Inflammatory macrophage treated with lipopolysaccharide for 1 hour (primary cell): ENCODE measurements at regions not wholly inside any gene's neighbourhood (a gene's known extent, or its start where the extent isn't known, plus 50 kb on each side); places are given as distances from the start of the nearest gene placed in this dataset.

Experiments used
- DNase-seq, 2 donors: peaks; one replicate each; pipeline ENCODE4 v3.0.0-alpha.2; 2020 to 2022

DNA sequence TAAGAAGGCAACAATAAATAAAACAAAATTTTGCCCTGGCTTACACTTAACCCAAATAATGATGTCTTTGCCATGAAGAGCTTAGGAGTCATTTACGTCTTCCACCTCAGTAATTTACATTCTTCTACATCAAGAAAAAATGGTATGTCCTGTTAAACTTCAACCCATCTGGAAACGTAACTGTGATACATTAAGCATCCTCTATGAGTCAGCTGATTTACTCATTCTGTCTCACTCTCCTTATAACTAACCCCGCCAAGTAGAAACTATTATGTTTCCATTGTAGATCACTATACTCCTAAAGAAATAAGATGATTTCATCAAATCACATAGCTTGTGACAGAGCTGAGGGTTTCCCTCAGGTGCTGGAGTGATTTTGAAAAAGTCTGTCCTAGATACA lies 330.7 kb downstream of the CDC14C start:
- DNase-seq: no peak

DNA sequence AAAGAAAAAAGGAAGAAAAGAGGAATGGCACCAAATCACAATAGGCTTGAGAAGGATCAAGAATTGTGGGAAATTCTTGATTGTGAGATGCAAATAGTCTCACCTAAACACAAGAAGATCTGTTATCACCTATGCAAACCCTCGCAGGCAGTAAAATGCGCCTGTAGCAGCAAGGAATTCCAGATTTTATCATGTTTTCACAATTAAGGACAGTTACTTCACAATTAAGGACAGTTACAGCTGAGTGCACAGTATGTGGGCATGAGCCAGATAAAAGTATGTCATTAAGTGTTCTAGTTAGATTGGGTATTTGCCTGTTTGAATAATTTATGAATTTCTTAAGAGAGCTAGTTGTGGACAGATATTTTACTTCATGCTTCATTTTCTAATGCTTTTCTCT lies 336.2 kb downstream of the CDC14C start:
- DNase-seq: no peak

DNA sequence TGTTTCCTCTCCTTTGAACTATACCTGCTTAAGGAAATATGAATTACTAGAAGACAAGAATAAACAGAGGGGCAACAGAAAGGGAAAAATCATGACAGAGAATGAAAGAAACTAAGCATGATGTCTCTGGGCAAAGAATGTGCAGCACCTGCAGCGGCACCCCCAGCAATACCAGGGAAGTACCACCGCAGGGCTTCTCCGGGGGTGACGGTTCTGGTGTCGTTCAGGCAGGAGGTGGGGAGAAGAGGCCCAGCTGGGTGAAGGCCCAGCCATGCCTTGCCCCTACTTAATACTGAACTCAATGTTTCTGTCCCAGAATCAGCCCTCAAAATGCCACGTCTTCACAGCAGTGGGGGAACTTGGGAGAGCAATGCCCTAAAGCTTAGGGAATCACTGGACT lies 337.6 kb downstream of the CDC14C start:
- no peak for DNase-seq

GRCh38 chr7:49264530-49264929 lies 340.2 kb downstream of the CDC14C start:
- no peak for DNase-seq

GRCh38 chr7:49273897-49274296 lies 349.6 kb downstream of the CDC14C start:
- no peak for DNase-seq

GRCh38 chr7:49279891-49280290 lies 355.5 kb downstream of the CDC14C start:
- DNase-seq: no peak

GRCh38 chr7:49287653-49288052 lies 363.3 kb downstream of the CDC14C start:
- no peak for DNase-seq

GRCh38 chr7:49294611-49295010 lies 370.3 kb downstream of the CDC14C start:
- DNase-seq: no peak

- DNase-seq: no peak
Measured at GRCh38 chr7:49295146-49295545, 370.8 kb downstream of the CDC14C start.

GRCh38 chr7:49297958-49298357 lies 373.6 kb downstream of the CDC14C start:
- no peak for DNase-seq

DNA sequence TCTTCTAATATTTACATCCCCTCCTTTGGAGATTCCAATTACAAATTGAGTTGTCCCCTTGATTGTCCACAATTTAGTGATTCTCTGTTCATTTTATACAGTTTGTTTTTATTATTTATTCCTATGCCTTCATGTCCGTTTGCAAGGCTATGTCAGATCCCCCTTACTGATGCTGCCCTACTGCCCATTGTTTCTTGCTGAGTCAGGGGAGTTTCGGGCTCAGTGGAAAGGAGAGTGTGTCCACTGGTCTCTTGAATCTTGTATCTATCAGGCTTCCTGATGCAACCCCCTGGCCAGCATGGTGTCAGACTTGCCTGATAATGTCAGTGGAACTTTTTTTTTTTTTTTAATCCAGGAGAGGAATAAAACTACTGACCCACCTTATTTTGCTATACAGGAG lies 384.4 kb downstream of the CDC14C start:
- no peak for DNase-seq

GRCh38 chr7:49320083-49320482 lies 395.7 kb downstream of the CDC14C start:
- no peak for DNase-seq

GRCh38 chr7:49321843-49322242 lies 397.5 kb downstream of the CDC14C start:
- no peak for DNase-seq

DNA sequence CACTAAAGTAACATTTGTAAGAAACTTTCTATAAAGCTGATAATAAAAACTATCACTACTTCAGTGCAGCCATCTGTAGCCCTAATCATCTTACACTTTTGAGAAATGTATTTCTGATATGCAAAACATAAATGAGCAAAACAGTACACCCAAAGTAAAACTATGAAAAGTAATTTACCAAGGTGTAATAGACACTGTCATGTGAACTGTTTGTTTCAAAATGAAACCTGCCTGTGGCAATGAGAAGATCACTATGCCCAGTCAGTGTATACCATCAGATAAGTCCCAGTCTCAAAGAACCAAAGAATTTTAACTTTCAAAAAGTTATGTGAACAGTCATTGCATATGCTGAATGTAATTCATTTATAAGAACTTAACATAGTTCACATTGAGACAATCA lies 398.1 kb downstream of the CDC14C start:
- DNase-seq: no peak

DNA sequence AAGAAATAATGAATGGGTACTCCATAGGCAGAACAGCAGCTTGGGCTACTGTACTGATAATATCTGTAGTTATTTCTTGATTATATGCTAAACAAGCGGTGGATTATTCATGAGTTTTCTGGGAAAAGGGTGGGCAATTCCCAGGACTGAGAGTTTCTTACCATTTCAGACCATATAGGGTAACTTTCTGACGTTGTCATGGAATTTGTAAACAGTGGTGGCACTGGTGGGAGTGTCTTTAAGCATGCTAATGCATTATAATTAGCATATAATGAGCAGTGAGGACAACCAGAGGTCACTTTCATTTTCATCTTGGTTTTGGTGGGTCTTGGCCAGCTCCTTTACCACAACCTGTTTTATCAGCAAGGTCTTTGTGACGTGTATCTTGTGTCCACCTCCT lies 399.7 kb downstream of the CDC14C start:
- no peak for DNase-seq

DNA sequence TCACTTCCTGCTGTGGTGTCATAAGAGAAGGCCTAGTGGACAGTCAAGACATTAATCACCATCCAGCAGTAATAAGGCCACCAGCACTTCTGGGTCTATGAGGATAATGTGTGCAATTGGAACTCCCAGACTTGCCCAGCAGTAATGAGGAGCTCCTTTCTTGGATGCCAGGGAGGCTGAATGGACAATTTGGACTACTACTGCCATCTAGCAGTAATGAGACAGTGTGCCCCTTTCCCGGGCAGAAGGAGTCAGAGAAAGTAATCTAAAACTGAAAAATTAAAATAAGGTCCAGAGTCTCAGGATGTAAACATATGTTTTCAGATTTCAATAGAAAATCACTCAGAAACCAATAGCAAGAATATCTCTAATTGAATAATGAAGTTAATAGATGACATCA lies 400.4 kb downstream of the CDC14C start:
- no peak for DNase-seq

- DNase-seq: no peak
Measured at GRCh38 chr7:49325571-49325970, 401.2 kb downstream of the CDC14C start.

DNA sequence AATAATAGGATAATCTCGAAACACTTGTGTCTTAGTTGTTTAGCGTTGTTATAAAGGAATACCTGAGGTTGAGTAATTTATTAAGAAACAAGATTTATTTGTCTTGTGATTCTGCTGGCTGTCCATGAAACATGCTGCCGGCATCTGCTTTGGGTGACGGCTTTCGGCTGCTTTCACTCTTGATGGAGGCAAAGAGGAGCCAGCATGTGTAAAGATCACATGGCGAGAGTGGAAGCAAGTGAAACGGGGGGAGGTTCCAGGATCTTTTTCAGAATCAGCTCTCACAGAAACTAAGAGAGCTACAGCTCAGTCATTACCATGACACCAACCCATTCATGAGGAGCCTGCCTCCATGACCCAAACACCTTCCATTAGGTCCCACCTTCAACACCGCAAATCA lies 402.8 kb downstream of the CDC14C start:
- DNase-seq: no peak

- no peak for DNase-seq
Measured at GRCh38 chr7:49333180-49333881, 409.0 kb downstream of the CDC14C start.

- no peak for DNase-seq
Measured at GRCh38 chr7:49341849-49342248, 417.5 kb downstream of the CDC14C start.

DNA sequence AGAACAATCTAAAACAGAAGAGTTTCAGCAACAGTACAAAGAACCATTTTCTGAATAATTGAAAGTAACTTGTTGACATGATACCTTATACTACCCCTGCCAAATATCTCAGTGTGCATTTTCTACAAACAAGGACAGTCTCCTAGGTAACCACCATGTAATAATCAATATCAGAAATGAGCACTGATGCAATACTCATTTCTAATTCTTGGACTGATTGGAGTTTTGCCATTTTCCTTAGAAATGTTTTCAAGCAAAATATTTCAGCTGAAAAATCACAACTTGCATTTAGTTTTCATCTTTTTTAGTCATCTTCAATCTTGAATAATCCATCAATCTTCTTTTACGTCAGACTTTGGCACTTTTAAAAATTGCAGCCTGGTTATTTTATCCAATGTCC lies 420.2 kb downstream of the CDC14C start:
- no peak for DNase-seq

DNA sequence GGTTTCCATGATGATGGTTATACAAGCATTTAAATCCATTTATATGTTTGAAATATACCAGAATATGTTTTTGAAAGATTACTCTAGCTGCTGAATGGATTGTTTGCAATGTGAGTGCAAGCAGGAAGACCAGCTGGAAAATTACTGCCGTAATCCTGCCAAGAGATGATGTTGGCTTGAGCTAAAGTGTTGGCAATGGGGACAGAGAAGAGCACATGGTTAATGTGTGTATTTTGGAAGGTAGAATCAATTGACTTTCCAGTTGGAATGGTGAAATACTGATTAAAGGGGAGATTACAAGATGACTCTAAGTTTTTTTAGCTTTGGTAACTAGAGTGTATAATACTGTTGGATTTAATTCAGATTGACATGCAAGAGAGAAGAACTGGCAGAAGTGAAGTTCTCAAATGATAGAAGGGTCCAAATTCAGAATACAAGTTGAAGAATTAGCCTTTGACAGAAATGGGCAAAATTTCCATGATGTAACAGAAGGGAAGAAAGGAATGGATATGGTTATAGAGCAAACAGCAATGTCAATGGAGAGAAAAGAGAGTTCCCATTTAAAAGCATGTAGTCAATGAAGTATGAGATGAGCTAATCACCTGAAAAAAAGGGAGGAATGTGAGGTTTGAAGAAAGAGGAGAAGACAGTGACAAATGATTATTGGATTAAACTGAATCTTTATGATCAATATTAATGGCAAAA lies 422.0 kb downstream of the CDC14C start:
- no peak for DNase-seq

DNA sequence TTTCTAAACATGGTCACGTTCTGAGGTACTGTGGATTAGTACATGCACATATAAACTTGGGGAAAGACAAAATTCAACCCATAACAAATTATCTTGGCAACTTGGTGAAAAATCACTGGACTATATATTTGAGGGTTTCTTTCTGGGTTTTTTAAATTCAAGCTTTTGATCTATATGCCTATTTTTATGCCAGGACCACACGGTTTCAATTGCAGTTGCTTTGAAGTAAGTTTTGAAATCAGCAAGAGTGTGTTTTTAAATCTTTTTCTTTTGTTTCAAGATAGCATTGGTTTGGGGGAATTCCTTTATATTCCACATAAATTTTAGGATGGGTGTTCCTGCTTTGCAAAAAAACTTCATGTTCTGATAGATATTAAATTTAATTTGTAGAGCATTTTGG lies 406.4 kb upstream of the VWC2 start:
- no peak for DNase-seq

- DNase-seq: no peak
Measured at GRCh38 chr7:49371771-49372170, 401.7 kb upstream of the VWC2 start.

- DNase-seq: no peak
Measured at GRCh38 chr7:49376817-49377375, 396.5 kb upstream of the VWC2 start.
